HCEC 1CT (cell line): ENCODE measurements at regions not wholly inside any gene's neighbourhood (a gene's known extent, or its start where the extent isn't known, plus 50 kb on each side); places are given as distances from the start of the nearest gene placed in this dataset.

Experiments used
- DNase-seq: peaks from one replicate; pipeline ENCODE4 v3.0.0-alpha.2; 2017

DNA sequence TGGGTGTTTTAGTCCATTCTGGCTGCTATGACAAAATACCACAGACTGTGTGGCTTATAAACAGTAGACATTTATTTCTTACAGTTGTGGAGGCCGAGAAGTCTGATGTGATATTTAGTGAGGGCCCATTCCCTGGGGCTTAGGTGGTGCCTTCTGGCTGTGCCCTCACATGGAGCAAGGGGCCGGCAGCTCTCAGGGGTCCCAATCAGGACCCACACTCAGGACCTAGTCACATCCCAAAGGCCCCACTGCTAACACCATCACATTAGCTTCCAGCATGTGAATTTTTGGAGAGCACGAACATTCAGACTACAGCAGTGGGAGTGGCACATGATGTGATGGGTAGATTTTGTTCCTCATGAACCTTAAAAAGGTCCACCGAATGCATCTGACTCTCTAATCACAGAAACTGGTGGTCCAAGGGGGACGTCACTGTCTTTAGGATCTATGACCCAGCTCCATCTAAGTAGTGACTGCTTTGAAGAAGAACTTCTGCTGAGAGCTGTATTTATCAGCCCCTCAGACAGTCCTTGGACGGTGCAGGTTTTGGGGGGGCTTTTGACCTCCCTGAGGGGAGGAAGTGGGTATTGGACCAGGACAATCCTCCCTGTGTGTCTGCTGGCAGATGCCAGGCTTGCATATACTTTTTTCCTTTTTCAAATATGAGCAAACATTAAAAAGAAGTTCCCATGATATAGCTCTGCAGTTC is 154.5 kb upstream of the ZNF32 start:
- DNase-seq = no peak

DNA sequence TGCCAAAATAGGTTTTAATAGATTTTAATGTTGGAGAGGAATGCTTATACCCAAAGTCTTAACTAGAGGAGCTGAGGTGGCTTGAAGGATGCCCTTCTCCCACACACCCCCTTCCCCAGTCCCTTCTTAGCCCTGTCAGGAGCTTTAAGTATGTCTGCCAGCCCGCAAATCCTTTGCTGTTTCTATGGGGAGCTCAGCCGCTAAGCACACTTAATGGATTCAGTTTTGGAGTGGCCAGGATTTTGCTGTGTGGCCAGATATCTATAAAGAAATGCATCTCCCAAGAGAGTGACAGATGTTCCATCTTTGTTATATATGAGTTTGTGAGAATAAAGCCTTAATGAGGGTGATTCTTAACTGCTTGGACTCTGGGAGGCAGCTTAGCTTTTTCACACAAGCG is 152.9 kb upstream of the ZNF32 start:
- DNase-seq = no peak

DNA sequence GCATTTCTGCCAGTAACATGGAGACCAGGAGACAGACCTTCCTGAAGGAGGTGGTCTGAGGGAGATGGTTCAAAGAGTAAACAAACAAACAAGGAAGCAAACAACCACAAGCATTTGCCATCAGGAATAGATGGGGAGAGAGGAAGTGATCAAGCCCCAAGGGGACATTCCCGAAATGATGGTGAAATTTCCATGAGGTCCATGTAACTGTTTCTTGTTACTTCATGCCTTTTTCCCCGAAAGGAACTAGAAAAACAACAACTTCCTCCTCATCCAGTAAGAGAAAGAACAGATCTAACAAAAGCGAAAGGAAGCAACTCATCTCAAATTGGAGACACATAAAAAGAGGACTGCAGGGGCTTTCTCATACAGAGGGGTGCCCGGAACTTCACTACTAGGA is 152.5 kb upstream of the ZNF32 start:
- DNase-seq = no peak

DNA sequence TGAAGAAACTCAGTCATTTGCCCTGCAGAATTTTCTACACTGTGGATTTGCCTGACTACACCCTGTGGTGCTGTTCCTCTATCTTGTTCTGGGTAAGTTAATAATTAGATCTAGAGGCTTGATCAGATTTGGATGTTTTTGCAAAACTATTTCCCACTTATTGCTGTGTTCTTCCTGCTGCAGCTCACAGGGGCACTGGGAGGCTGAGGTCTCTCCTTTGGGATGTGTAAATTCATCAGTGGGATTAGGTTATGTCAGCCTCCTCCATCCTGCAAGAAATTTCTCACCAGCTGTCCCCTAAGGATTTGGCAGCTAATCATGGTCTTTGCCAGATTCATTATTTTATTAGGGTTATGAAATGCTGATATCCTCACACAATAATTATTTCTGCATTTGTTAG is 148.1 kb upstream of the ZNF32 start:
- DNase-seq = no peak

DNA sequence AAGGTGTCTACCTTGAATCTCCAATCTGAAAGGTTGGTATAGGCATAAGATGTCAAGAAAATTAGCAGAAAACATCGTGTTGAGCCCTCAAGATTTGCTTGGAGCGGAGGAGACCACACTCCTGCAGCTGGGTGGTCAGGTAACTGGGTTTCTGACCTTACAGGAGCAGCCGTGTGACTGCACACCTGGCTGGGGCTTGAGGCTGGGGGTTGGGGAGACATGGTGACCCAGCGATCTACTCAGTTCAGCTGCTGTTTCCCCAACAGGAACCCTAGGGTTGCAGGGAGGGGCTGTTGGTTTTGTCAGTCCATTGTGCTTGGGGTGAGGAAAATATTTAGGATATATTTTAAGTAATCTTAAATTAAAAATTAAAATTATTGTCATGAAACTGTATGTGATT is 147.0 kb upstream of the ZNF32 start:
- no peak for DNase-seq

DNA sequence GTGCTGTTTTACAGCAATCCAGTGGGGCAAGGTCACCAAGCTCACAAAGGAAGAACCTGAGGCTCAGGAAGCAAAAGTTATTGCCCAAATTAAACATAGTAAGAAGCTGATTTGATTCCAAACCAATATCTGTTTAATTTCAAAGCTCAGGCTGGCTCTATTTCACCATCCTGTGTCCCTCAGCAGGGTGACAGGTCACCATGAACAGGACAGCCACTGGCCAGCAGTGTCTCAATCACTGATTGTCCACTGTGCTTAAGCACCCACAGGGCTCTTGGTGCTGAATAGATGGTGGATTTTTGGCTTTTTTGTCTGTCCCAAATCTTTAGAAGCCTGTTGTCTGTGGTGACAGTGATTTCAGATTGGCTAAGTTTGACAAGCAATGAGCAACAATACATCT is 146.4 kb upstream of the ZNF32 start:
- DNase-seq = no peak

DNA sequence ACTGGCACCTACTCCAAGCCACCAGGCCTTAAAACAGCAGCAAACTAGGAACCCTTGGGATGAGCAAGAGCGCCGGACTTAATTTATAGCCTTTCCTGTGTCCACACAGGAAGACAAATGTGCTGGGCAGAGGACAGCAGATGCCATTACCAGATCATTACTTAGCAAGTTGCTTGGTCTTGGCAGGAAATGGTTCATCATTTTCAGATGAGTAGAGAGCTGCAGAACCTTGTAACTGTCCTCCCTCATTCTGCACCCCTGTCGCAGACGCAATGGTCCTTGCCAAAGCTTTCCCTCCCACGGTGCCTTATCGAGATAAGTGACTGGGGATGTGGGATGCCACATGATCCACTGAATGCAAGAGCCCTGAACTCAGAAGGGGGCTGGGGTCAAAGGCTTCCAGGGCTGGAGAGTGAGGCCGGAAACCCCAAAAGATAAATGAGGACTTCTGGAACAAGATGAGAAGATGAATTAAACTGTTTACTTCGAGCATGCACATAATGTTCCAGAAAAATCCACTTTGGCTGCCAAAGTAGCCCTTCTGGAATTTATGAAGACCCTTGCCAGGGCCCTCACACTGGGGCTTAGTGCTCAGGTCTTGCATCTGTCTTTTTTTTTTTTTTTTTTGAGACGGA is 145.6 kb upstream of the ZNF32 start:
- DNase-seq = no peak

DNA sequence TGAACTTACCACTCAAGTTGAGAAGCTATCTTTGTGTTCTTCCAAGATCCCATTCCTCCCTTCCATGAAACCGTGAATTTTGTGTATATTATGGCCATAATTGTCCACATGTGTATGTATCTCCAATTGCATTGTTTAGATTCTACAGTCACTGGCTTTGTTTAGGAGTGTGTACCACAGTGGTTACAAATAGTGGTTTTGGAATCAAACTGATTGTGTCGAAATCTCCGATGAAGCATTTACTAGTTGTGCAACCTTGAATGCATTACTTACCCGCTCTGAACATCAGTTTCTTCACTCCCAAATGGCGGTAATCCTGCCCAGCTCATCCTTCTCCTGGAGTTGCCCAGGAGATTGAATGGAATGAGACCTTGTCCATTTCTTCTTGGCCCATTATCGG is 145.0 kb upstream of the ZNF32 start:
- peak; percentile 86 for DNase-seq

DNA sequence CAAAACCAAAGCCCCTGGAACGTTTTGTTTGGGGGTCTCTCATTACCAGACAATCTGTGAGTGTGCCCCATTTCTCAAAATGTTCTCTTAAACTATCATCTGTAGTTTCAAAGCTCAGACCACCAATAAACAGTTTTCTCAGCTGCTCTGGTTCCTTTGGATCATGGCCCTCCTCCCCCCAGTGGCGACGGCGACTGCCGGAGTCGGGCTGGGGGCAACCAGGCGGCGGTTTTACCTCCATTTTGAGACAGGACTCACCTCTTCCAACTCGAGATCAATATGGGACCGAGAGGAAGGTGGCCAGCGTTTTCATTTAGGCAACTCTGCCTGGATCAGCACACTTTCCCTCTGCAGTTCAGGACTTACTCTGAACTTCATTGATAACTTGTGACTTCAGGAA is 141.5 kb upstream of the ZNF32 start:
- no peak for DNase-seq

DNA sequence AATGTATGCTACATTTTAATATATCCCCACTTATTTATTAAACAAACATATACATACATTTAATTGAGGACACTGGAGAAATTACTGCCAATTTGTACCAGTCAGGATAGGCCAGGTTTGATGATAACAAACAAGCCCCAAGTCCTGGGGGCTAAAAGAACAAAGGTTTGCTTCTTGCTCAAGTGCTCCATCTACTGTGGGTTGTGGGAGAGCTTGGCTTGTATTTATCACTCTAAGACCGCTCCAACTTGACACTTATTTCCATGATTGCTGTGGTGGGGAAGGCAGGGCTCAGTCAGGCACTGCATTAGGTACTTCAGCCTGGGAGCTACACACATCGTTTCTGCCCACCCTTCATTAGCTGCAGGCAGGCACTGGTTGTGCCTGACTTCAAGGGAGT is 136.6 kb upstream of the ZNF32 start:
- no peak for DNase-seq

DNA sequence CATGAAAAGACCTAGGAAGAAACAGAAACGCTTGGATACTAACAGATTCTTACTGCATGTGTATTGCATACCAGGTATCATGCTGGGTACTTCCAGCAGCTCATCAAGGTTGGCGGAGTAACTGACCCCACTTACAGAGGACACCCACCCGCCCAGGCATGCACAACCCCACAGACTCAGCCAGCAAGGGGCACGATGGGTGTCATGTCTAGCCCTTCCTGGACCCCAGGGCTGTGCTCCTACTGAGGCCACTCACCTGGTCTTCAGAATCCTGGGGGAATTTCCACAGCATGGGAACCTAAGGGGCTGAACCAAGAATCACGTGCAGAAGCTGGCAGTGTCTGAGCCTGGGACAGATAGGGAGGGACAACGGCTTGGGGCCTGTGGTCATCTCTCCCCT is 134.1 kb upstream of the ZNF32 start:
- no peak for DNase-seq

DNA sequence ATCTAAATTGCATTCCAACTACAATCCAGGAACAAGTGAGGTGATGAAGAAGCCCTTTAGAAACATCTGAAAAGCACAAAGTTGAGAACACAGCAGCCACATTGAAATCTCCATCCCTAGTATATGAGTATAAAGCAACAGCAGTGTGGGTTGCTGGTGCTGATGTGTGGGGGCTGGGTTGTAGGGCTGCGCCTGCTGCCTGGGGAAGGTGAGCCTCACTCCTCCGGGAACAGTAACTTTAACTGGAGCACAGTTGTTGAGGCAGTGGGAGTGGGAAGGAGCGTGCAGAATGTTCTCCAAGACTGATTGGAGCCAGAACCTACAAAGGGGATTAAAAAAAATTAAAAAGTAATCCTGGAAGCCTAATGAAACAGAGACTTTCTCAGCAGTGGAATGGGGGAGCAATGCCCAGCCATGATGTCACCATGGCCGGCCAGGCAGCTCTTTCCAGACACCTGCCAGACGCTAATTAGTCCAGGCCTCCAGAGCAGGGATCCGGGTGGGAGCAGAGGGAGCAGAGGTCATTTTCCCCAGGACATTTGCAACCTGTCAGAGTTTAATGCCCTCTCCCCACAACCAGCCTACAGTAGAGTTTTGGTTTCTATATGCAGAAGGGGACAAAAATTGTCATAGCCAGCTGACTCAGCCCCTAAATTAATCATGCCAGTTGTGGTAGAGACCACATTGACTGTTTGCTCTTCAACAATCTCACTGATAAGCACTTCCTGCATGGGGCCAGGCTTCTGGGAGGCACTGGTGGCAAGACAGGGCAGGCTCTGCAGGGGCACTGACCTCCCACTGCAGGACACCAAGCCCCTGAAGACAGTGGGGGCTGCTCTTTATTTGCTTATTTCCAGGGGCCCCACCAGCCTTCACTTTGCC is 133.0 kb upstream of the ZNF32 start:
- DNase-seq = no peak

DNA sequence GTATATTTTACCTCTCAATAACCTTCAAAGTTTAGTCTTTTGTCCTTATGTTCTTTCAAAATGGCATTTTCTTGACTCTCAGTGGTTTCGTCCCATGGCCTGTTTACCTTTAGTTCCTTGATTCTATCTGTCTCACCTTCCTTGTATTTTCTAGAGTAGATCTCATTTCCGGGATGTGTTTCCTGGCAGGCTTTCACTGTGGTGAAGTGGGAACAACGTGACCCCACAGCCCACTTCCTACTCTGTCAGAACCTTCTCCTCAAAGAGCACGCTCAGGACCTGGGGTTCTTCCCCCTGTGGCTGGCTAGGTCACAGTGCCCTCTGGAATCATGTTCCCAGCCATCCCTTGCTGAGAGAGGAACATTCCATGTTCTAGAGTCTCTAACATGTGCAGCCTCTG is 129.9 kb upstream of the ZNF32 start:
- DNase-seq = no peak

DNA sequence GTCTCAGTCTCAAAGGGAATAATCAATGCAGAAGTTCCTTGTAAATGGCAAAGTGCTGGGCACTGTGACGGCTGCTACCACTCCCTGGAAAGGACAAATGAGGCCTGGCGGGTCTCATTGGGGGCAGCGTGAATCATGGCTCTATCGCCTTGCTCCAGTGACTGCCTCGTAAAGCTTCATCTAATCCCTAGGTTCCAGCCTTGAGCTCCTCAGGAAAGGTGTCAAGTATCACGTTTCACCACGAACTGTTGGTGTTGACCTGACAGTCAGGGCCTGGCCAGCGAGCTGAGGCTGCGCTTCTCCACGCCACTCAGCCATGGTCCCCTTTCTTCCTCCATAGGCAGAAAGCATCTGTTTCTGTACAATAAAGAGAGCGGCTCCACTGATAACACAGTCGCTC is 126.7 kb upstream of the ZNF32 start:
- no peak for DNase-seq

DNA sequence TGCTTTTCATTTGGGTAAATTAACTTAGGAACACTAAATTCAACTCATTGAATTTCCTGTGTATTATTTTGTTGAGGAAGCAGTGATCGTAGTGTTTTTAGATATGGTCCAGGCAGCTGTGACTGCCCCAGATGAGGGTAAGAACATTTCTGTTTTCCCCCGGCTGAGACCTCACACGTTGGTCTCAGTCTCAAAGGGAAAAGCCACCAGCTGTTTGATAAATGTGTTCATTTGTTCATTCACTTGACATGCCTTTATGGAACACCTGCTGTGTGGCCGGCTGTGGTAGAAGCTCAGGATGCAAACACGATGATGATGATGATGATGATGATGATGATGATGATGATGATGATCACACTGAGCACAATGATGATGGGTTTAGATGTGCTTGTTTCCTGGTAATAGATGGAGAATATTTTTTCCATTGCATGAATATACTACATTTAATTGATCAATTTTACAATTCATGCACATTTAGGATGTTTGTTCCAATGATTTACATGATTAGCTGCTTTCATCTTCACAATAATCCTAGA is 125.6 kb upstream of the ZNF32 start:
- DNase-seq = no peak

DNA sequence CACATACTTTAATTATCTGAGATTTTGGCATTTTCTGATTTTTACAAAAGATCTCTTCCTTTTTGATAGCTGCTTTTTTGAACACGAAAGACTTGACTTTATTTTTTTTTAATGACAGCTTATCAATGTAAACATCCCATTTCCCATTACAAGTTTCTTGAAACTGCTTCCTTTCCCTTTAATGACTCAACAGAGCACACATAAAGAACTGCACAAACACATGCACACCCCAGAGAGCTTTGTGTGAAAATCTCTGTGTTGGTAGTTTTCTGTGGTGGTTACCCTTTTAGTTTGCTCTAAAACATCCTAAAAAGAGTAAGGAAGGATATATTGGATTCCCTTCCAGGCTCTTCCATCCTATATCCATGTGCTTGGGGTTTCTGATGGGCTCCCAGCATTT is 125.1 kb upstream of the ZNF32 start:
- DNase-seq = no peak

DNA sequence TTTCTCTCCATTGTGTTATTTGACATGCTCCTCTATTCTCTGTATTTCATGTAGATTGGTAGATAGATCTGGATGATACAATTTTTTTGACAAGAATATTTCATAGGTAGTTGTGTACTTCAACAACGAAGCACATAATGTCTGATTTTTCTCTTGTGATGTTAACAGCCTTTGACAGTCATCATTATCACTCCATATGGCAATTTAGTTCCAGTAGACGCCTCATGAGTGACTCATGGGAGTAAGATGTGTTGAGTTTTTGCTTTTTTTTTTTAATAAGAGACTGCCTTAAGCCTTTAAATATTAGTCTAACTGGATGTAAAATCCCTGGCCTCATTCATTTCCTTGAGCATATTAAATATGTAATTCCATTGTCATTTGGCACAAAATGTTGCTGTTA is 123.5 kb upstream of the ZNF32 start:
- DNase-seq = no peak

DNA sequence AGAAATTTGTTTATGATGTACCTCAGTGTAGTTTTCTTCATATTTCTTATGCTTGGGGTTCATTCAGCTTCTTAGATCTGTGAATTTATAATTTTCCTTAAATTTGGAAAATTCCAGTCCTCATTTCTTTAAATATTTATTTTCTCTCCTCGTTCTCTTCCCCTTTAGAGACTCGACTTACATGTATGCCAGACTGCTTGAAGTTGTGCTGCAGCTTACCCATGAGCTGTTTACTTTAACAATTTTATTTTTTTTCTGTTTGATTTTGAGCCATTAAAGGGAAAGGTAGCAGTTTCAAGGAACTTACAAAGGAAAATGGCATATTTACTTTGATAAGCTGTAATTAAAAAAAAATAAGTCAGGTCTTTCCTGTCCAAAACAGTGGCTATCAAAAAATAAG is 123.0 kb upstream of the ZNF32 start:
- no peak for DNase-seq

DNA sequence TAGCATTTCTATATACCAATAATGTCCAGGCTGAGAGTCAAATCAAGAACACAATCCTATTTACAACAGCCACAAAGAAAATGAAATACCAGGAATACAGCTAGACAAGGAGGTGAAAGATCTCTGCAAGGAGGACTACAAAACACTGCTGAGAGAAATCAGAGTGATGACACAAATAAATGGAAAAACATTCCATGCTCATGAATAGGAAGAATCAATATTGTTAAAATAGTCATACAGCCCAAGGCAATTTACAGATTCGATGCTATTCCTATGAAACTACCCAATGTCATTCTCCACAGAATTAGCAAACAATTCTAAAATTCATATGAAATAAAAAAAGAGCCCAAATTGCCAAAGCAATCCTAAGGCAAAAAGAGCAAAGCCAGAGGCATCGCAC is 116.8 kb upstream of the ZNF32 start:
- DNase-seq = no peak

DNA sequence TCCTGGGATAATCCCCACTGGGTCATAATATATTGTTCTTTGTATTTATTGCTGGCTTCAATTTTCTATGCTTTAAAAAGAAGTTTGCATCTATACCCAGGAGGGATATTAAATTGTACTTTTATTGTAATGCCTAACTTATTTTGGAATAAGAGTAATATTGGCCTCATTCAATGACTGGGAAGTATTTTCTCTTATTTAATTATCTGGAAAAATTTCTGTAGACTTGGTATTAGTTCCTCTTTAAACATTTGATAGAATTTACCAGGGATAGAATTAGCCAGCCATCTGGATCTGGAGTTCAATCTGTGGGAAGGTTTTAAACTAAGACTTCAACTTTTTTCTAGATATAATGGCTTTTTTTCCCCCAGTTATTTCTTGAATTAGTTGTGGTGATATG is 115.2 kb upstream of the ZNF32 start:
- no peak for DNase-seq

DNA sequence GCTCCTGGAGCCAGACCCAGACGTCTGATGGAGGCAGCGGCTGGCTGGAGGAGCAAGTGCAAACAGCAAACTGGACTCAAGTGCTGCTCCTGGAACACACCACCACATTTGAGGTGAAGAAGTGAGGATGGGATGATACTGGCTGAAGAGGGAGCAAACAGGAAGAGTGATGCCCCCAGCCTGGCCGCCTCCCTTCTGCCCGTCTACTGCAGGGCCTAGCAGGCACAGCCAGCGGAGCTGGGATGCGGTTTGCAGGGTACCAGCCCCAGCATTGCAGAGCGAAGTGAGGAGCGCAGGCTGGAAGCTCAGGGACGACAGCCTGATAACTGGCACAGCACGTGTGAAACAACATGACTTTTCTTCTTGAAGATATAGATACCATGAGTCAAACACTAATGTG is 111.8 kb upstream of the ZNF32 start:
- no peak for DNase-seq

DNA sequence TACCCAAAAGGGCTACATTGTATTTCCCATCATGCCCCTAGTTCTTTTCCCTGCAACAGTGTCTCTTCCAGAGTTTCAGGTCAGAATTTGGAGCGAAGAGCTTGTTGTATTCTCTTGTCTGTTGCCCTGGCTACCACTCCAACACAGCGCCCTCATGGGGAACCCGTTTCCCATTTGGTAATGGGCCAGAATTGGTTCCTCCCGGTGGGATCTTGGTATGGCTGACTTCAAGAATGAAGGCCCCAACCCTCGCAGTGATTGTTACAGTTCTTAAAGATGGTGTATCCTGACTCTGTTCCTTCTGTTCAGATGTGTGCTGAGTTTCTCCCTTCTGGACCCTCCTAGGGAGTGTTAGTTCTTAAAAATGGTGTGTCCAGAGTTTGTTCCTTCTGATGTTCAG is 110.5 kb upstream of the ZNF32 start:
- no peak for DNase-seq

DNA sequence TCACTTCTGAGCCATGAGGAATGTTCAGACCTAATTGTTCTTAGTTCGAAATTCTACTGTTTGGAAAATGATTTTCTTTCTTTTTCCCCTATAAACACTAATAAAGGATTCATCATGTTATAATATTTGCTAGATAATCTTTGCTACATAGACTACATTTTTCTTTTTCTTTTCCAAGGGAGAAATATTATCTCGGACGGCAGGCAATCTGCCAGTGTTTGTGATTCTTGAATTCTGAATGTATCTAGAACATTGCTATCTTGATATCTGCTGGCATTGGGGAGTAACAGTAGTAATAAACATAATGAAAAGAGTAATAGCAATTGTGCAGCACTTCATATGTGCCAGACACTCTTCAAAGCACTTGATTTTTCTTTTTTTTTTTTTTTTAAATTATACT is 107.7 kb upstream of the ZNF32 start:
- DNase-seq = no peak
